Erythroblast (primary cell): ENCODE measurements at regions not wholly inside any gene's neighbourhood (a gene's known extent, or its start where the extent isn't known, plus 50 kb on each side); places are given as distances from the start of the nearest gene placed in this dataset.

ENCODE experiments used
- GATA1 ChIP-seq: IDR thresholded peaks from 2 replicates; pipeline ENCODE4 v1.6.1; 2011; ENCODE audit warnings: low read depth, mild to moderate bottlenecking, control low read depth, low read length, moderate library complexity
- POLR2A ChIP-seq: IDR thresholded peaks from 2 replicates; pipeline ENCODE4 v1.6.1; 2011; ENCODE audit warnings: mild to moderate bottlenecking, low read length

DNA sequence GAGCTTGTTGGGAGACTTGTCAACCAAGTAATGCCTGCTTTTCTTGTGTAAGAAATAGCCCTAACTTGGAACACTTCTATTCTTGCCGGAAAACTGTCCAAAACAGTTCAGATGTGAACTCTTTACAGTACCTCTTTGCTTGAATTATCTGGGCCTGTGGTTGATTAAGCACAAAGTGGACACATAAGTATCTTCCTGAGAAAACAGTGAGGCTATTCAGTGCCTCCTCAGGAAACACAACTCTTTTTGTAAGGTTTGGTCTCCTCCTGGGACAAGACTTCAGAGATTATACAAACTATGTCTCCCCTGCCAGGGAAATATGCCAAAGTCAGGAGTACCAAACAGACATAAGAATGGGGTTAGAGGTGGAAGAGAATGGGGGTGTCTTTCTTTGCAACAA is 127.7 kb downstream of the LACC1 start:
- TF ChIP-seq POLR2A, result no peak
- TF ChIP-seq GATA1, result no peak
